ENCODE measurements at regions not wholly inside any gene's neighbourhood (a gene's known extent, or its start where the extent isn't known, plus 50 kb on each side); places are given as distances from the start of the nearest gene placed in this dataset.

DNA sequence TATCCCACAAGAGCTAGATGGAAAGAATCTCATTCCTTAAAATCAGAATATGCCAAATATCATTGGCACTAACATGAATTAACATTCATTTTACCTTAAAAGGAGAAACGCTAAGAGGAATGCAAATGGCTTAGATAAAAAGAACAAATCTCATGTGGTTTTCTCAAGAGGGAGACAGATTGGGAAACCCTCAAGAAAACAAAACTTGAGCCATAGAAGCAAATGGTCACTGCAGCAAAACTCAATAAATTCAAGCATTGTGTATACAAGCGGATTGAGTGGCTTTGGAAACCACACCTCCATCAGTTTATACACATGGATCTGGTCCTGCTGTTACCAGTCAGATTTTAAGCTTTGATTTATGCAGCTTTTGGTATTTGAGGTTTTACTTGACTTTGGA, 1331.8 kb upstream of the ZEB2 start:
- DNase-seq (ENCODE audit: low read depth, low spot score) = no peak

DNA sequence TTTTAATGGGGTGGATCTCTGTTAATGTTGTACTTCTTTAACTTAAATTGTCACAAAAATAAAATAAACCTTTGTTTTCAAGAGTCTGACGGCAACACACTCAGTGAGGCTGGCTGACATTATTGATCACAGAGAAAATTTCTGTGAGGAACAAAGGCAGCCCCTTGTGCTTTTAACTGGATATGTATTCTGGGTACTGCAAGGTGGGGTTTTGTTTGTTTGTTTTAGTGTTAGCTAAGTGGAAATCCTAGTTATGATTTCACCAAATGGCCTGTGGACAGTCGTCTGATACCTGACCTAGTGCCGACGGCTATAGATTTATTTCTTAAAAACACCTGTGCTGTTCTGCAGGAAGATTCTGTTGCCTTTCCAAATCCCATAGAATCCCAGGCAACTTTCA, 1329.5 kb upstream of the ZEB2 start:
- DNase-seq (ENCODE audit: low read depth, low spot score) = no peak

DNA sequence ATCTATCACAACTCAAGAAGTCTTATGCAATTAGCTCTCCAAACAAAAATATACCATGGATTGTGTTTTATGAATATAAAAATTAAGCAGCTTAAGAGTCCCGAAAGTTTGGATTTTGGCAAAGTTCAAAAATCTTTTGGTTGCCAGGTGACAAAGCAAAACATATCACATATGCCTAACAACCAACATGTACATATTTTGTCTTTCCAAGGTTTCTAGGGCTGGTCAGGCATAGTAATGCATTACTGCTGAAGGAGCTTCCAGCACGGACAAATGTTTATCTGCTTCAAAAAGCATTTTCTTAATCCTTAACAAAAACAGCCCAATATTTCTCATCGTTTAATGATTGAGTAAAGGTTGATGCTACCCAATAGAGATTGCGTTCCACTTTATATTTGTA, 1327.1 kb upstream of the ZEB2 start:
- no peak for DNase-seq (ENCODE audit: low read depth, low spot score)

DNA sequence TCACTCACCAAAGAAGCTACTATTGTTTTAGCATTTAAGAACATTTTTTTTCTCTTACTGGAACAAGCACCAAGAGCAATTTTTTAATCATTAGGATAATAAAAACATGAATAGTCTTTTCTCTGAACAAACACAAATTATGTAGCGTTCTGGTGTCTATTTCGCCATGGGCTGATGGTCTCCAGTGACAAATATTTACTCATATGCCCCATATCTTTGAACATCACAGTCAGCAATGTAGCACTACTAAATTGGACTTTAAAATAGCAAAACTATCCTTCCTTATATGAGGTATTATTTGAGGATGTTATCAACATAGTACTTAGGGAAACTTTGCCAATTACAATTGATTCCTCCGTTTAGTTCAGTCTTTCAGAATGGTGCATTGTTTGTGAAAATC, 1326.0 kb upstream of the ZEB2 start:
- no peak for DNase-seq (ENCODE audit: low read depth, low spot score)

DNA sequence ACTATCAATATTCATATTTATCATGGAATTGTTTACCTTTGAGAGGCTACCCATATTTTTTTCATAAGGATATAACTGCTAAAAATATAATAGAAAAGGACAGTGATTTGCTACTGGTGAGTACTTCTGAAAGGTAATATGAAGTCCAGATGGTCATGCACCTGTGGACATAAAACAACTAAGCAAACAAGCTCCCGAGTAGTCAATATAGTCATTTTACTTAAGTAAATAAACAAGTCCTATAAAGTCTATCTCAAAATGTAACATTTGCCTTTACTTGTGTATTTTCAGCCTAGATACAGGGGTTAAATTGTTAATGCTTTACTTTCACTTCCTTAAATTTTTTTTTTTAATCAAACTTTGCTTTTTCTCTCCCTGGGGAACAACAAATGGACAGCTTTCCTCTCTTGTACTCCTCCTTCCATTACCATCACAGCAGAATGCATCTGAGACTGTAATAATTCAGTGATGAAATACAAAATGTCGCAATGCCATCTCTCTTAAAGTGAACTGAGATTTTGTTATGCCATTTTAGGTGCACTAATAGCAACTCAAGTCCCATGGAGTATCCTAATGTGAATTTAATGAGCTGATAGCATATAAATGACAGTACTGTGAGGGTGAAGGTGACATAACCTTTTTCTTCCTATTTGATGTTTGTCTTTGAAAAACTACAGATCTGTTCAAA, 1325.4 kb upstream of the ZEB2 start:
- no peak for DNase-seq (ENCODE audit: low read depth, low spot score)

DNA sequence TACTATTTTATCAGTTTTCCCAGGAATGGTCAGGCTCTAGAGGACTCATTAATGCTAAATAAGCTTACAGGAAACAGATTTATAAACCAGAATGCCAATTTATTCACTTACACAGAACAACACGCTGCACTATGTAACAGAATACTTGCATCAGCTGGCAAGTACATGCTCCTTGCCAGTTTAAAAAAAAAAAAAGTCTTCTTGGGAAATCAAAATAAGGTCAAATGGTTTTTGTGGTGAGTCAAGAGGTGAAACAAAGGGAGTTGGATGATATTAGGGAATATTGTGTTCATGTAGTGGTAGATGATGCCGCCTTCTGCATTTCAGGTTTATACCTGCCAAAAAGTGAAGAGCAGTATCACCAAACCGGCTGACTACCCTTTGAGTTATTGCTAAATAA, 1322.1 kb upstream of the ZEB2 start:
- no peak for DNase-seq (ENCODE audit: low read depth, low spot score)

DNA sequence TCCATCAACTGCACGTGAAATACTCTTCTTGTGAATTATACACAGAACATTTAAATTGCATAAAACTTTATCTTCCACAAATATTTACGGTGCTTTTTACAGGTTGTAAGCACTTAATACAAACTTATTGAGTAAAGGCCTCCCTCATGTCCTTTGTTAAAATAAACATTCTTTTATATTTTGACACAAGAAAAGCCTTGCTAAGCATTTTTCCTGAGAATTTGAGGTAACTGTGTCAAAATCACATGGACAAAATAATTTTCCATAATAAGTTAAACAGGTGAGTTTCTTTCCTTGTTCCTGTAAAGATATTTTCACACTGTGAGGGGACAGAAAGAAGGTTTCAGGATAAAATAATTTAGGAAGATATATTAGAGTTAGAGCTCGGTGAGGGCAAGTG, 1317.1 kb upstream of the ZEB2 start:
- no peak for DNase-seq (ENCODE audit: low read depth, low spot score)

DNA sequence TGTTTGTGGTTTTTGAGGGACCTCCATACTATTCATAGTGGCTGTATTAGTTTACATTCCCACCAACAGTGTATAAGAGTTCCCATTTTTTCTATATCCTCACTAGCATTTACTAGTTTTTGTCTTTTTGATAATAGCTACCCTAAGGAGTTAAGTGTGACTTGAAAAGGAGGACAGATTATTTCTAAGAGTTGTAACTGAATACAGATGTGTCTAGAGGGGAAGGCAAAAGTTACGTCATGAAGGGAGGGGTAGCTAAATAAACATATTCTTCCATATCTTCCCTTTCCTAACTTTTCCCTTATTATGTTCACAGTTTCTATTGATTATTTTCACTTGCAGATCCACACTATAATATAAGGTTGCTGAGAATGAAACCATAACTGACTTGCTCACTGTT, 1315.7 kb upstream of the ZEB2 start:
- DNase-seq (ENCODE audit: low read depth, low spot score) = no peak

DNA sequence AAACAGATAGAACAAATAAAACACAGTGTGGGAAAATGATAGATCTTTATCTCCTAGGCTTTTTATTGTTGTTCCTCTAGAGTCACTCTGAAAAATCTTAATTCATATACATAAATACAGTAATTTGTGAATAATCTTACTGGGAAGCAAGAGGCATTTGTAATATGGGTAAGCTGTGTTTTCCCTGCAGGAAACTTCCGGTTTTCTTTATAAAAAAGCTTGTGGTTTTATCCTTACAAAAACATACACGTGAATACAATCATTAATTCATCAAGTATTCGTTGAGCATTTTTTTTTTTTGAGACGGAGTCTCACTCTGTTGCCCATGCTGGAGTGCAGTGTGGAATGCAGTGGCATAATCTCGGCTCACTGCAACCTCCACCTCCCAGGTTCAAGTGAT, 1312.8 kb upstream of the ZEB2 start:
- no peak for DNase-seq (ENCODE audit: low read depth, low spot score)

DNA sequence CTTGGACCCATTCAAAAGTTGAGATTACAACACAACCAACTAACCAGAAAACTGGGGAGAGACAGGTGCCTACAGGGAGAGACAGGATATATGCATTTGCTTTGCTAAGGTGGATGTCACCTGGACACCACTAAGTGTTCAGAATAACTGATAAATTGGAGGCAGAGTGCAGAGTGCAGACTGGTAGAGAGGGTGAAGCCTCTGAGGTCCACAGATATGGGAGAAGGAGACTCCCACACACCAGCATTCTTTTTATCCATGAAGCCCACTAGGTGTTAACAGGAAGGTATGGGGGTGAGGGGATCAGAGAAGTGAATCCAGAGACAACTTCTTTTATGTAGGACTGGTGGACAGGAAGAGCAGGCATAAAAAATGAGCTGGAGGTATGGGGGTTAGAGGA, 1310.0 kb upstream of the ZEB2 start:
- DNase-seq (ENCODE audit: low read depth, low spot score) = no peak

DNA sequence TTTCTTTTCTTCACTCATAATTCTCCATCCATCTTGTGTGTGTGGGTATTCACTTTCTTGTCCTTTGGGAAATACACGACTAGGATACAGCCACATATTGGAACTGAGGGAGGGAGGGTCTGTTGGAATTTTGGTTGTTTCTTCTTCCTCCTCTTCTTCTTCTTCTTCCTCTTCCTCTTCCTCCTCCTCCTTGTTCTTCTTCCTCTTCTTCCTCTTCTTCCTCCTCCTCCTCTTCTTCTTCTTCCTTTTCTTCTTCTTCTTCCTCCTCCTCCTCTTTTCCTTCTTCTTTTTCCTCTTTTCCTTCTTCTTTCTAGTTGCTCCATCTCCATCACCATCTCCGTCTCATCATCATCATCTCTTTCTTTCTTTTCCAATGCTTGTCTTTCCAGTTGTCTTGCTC, 1307.3 kb upstream of the ZEB2 start:
- no peak for DNase-seq (ENCODE audit: low read depth, low spot score)

DNA sequence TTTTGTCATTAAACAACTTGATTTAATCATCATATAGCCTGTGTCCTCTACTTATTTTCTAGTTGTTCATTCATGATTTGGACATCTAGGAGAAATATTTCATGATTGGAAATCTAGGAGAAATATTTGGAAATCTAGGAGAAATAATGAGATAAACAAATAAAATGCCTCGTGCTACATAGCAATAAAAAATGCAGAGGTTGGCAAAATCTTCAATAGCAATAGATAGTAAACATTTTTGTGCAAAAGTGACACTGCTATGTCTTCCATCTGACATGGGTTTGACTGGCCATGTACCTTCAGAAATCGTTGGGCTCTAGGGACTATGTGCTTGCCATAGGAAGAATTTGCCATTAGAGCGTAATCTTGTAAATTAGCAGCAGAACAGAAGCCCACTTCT, 1304.5 kb upstream of the ZEB2 start:
- DNase-seq (ENCODE audit: low read depth, low spot score) = no peak

DNA sequence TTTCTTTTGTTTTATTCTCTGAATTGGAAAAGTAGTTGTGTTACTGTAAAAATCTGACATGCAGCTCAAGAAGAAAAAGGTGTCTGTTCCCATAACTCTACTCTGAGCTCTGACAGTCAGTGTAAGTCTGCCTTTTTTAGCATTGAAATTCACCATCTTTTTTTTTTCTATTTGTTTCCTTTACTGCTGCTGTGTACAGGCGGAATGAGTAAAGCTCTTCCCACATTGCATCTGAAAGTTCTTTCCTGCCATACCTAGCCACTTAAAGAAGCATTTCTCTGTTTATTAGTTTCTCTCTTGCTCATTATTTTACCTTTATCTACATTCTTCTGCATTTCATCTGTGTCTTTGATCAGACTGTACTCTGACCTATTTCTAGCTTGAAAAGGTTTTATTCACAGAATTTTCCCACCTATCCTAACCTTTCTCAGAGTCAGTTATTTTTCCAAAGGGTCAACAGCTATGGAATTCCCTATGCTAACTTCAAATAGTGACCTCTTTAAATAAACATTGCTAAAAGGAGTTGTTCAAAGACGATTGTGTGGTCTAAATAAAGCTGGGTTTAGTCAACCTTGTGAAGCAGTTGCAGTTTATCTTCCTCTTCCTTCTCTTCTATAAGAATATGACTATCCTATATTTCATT, 1303.1 kb upstream of the ZEB2 start:
- DNase-seq (ENCODE audit: low read depth, low spot score) = no peak

DNA sequence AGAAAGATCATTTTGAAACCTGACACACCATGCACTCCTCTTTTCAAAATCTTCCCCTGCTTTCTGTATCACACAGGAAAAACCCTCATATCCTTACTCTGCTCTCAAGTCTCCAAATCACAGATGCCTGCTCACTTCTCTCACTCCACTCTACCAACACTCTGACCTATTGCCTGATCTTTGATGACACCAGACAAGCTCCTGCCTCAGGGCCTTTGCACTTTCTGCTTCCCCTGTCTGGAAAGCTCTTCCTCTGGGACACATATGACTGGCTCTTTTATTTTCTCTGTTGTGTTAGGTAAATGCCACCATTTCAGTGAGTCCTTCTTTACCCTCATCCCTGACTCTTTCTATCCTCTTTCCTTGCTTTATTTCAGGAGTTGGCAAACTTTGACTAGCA, 1300.7 kb upstream of the ZEB2 start:
- no peak for DNase-seq (ENCODE audit: low read depth, low spot score)

DNA sequence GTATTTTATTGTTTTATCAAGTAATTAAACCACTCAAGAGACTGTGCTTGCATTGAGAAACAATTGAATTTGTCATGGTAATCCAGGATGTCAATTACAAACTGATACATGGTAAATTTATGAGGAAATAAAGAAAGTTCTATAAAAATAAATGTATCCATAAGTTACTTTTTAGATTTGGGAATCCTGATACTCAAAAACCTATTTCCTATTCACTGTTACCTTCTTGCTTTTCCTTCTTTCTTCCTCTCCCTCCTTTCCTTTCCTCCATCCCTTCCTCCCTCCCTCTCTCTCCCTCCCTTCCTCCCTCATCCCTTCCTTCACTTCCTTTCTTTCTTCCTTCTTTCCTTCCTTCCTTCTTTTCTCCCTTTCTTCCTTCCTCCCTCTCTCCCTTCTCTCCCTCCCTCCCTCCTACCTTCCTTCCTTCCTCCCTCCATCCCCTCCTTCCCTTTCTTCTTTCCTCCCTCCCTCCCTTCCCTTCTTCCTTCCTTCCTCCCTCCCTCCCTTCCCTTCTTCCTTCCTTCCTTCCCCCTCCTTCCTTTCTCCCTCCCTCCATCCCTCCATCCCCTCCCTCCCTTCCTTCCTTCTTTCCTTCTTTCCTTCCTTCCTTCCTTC, 1299.1 kb upstream of the ZEB2 start:
- DNase-seq (ENCODE audit: low read depth, low spot score) = no peak

DNA sequence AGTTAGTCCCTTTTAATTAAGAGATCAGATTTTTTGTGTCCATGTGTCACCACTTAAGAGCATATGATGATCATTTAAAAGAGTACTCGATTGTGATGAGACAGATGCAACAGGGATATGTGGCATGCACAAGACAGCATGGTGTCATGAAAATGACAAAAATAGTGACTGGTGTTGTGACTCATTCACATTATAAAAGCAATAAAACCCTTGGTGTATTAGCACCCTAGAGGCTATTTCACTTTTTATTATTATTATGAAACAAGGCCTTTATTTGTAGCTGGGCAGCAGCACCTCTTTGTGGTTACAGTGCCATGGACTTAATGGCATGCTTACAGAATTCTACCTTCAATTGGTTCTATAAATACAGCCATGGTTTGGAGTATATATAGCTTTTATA, 1296.0 kb upstream of the ZEB2 start:
- DNase-seq (ENCODE audit: low read depth, low spot score) = no peak

DNA sequence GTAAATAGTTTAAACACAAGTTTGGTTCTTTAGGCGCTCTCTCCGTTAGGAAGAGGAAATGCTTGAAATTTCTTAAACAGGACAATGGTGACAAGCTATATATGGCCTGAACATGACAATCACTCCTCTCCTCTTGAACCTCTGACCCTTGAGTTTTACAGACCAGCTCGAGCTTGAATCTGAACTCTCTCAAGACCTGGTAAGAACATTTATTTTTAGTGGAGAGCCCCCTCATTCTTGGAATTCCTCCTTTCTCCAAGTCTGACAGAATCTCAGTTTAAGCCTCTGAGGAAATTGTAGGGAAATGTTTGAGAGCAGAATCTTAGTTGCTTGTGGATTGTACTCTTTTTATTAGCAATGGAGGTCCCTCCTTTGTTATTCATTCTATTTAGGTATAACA, 1293.6 kb upstream of the ZEB2 start:
- no peak for DNase-seq (ENCODE audit: low read depth, low spot score)

DNA sequence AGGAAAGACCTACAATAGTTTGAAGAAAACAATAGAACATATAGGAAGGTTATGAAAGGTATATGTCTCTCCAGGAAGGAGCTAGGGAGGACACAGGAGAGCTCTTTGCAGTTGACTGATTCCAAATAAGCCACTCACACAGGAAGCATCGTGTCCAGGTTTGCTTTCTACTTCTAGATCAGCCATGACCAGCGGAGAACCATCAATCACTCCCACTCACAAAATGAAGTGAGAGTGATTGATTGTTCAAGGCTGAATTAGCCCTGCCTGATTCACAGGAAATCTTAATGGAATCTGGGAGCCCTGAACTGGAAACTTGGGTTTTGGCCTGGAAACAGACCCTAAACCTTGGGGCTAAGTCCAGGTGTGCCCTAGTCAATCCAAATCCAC, 1292.2 kb upstream of the ZEB2 start:
- DNase-seq (ENCODE audit: low read depth, low spot score) = no peak

DNA sequence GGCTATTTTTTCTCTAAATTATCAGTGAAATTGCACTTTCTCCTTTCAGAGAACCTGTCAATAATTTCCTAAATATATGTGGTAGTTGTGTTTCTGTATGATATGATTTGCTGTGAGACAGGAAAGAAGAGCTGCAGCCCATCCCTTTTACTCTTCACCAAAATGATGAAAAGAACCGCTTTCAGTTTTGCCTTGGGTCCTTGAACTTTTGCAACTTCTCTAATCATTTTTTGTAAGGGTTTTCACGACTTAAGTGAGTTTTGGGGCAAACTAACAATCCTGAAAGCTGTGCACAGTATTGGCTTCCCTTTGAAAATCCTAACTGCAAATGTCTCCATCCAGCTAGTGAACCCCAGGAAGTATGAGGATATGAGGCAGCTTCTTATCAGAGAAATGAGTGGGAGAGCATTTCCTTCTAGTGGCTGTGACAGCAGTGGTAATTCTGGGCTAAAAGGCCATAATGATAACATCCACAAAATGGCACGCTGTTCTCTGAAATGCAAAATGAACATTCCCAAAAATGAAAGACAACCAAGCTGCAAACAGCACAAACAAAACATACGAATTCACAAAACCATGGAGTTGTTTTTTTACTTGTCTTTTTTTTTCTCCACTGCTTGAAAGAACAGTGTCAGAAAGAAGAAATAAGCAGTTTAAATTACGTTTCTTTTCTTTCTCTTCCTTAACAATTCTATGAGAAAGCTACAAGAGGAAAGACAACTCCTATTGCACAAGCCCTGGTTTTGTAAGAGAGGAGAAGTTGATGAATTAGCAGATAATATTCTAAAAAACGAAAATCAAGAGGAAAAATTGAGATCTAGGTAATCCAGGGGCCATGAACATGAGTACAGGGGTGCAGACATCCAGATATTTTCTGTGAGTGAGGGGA, 1291.6 kb upstream of the ZEB2 start:
- no peak for DNase-seq (ENCODE audit: low read depth, low spot score)

DNA sequence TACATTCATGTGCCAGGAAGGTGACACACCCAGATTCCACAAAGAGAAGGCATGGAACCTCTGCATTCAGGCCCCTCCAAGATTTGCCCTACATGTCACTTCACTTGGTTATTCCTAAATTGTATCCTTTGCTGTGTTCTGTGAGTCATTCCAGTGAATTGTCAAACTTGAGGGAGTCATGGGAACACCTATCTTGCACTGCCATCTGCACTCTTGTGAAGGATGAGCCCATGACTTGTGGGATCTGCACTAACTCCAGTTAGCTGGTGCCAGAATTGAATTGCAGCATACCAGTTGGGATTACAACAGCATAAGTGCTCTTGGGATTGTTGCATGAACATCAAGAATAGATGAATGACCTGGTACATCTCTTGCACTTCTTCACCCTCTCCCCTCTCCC, 1288.0 kb upstream of the ZEB2 start:
- no peak for DNase-seq (ENCODE audit: low read depth, low spot score)

DNA sequence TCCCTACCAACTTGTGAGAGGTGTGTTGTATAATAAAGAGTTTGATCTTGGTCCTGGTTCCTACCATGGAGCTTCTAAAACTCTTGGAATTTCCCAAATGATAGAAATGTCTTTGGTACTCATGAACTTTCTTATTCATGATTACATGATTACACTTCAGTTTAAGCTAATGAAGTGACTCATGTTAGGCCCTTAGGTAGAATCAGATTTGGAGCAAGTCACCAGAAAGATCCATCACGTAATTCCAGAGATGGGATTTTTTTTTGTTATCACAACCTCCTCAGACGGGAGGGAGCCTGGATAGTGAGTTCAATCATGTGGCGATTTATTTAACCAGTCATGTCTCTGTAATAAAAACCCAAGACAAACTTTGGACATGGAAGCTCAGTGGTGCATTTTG, 1287.6 kb upstream of the ZEB2 start:
- no peak for DNase-seq (ENCODE audit: low read depth, low spot score)

DNA sequence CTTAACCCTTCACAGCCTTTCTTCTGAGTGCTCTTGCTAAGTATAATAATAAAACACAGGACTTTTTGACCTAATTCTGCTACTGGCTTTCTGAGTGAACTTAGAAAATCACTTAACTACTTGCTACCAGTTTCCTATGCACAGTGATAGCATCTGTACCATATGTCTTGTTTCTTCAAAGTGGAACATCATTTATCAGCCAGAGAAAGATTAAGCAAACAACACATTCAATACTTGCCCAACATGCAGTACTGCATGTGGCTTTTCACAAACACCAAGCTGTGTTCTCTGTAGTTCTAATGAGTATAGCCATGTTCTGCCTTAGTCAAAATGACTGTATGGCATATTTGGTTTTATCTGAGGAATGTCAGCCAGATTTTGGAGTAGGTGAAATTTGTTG, 1286.6 kb upstream of the ZEB2 start:
- DNase-seq (ENCODE audit: low read depth, low spot score) = no peak

DNA sequence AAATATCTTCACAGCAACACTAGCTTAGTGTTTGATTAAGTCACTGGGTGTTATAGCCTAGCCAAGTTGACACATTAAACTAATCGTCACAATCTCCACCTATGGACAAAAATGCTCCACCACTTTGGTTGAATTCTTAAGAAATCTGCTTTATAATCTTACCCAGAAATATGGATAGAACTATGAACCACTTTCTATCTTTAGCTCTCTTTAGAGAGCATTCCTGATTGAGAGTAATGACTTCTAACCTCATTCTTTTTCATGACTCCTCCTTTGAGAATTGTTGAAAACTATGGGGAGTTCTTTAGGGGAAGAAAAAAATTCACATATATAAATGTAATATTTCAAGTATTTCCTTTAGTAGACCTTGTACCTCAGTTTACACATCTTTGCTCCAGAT, 1282.2 kb upstream of the ZEB2 start:
- DNase-seq (ENCODE audit: low read depth, low spot score) = no peak

Data from activated CD4-positive, CD25-positive, alpha-beta regulatory T cell treated with anti-CD3 and anti-CD28 coated beads, Interleukin-2, amount 50 U/mL, for 16 hours (primary cell).